ENCODE measurements at regions not wholly inside any gene's neighbourhood (a gene's known extent, or its start where the extent isn't known, plus 50 kb on each side); places are given as distances from the start of the nearest gene placed in this dataset.

DNA sequence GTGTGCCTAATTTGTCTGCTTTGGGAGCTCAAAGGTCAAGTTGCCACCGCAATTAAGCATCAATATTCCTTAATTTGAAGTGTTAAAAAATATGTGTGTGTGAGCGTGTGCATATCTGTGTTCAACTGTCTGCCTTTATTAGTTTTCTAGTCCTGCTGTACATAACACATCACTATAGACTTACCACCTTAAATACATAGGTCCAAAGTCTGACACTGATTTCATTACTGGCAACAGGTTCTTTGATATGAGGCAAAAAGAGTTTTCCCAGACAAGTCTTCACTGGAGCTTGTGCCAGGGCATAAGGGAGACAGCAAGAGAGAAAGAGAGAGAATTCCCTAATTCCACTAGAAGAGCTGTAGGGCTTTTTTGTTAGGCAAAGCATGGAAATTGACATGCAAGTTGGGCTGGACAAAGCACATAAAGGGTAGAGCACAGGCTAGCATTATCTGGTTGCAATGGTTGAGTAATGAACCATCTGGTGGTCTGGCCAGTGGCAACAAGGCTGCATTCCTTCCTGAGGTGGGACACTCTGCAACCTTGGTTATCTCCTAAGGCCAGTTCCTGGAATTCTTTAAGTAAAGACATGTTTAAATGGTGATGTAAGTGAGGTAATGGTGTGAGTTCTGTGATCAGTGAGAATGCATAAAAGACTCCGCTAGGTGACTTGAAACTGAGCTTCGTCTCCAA lies 457.2 kb upstream of the ADAMTS5 start:
- TF ChIP-seq EZH2 (IDR thresholded peaks at IDR 0.05; ENCODE audit: borderline replicate concordance, insufficient read depth, low read depth, low read length, poor library complexity, severe bottlenecking): no peak
- TF ChIP-seq, protein P1, sequence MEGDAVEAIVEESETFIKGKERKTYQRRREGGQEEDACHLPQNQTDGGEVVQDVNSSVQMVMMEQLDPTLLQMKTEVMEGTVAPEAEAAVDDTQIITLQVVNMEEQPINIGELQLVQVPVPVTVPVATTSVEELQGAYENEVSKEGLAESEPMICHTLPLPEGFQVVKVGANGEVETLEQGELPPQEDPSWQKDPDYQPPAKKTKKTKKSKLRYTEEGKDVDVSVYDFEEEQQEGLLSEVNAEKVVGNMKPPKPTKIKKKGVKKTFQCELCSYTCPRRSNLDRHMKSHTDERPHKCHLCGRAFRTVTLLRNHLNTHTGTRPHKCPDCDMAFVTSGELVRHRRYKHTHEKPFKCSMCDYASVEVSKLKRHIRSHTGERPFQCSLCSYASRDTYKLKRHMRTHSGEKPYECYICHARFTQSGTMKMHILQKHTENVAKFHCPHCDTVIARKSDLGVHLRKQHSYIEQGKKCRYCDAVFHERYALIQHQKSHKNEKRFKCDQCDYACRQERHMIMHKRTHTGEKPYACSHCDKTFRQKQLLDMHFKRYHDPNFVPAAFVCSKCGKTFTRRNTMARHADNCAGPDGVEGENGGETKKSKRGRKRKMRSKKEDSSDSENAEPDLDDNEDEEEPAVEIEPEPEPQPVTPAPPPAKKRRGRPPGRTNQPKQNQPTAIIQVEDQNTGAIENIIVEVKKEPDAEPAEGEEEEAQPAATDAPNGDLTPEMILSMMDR (IDR thresholded peaks at IDR 0.05): no peak
